HFFc6 (cell line): ENCODE measurements at regions not wholly inside any gene's neighbourhood (a gene's known extent, or its start where the extent isn't known, plus 50 kb on each side); places are given as distances from the start of the nearest gene placed in this dataset.

Experiments
- DNase-seq: peaks from one replicate; pipeline ENCODE4 v3.0.0-alpha.2; 2018
- H3K27ac Mint-ChIP-seq: 2 replicates; pipeline ENCODE4 v1.8.0; 2020; ENCODE audit warnings: mild to moderate bottlenecking, mixed read lengths
- H3K27me3 Mint-ChIP-seq: 2 replicates; pipeline ENCODE4 v1.8.0; 2021; ENCODE audit warnings: mild to moderate bottlenecking, moderate library complexity, mixed read lengths; ENCODE audit not compliant: insufficient read depth
- H3K36me3 Mint-ChIP-seq: 2 replicates; pipeline ENCODE4 v1.8.0; 2021; ENCODE audit warnings: low read depth, mixed read lengths
- H3K4me1 Mint-ChIP-seq: 2 replicates; pipeline ENCODE4 v1.8.0; 2020; ENCODE audit warnings: low read depth, mixed read lengths
- H3K4me3 Mint-ChIP-seq: 2 replicates; pipeline ENCODE4 v1.8.0; 2020; ENCODE audit warnings: mild to moderate bottlenecking, moderate library complexity, mixed read lengths
- H3K9me3 Mint-ChIP-seq: 2 replicates; pipeline ENCODE4 v1.8.0; 2020; ENCODE audit warnings: mild to moderate bottlenecking, mixed read lengths
- TF ChIP-seq, protein P1 (sequence below): fragments of 200-600 bp; sonication (generic); IDR thresholded peaks from 2 replicates; pipeline ENCODE4 v1.5.0; 2021; ENCODE audit warnings: antibody characterized with exemption, mild to moderate bottlenecking

- no peak for DNase-seq
- H3K9me3 Mint-ChIP-seq: peaks cover 17% of the 10 kb centered on the region
- no peak overlapping the region for H3K4me3 Mint-ChIP-seq
- no peak overlapping the region for H3K27ac Mint-ChIP-seq
- H3K4me1 Mint-ChIP-seq: no peaks in the 10 kb centered on the region
- no peaks in the 10 kb centered on the region; the same call in 1 of the 2 replicates for H3K36me3 Mint-ChIP-seq
- TF ChIP-seq, protein P1, sequence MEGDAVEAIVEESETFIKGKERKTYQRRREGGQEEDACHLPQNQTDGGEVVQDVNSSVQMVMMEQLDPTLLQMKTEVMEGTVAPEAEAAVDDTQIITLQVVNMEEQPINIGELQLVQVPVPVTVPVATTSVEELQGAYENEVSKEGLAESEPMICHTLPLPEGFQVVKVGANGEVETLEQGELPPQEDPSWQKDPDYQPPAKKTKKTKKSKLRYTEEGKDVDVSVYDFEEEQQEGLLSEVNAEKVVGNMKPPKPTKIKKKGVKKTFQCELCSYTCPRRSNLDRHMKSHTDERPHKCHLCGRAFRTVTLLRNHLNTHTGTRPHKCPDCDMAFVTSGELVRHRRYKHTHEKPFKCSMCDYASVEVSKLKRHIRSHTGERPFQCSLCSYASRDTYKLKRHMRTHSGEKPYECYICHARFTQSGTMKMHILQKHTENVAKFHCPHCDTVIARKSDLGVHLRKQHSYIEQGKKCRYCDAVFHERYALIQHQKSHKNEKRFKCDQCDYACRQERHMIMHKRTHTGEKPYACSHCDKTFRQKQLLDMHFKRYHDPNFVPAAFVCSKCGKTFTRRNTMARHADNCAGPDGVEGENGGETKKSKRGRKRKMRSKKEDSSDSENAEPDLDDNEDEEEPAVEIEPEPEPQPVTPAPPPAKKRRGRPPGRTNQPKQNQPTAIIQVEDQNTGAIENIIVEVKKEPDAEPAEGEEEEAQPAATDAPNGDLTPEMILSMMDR: no peak
- no peaks in the 10 kb centered on the region for H3K27me3 Mint-ChIP-seq
Measured at GRCh38 chr13:81406022-81406421, 1065.1 kb upstream of the SPRY2 start.

DNA sequence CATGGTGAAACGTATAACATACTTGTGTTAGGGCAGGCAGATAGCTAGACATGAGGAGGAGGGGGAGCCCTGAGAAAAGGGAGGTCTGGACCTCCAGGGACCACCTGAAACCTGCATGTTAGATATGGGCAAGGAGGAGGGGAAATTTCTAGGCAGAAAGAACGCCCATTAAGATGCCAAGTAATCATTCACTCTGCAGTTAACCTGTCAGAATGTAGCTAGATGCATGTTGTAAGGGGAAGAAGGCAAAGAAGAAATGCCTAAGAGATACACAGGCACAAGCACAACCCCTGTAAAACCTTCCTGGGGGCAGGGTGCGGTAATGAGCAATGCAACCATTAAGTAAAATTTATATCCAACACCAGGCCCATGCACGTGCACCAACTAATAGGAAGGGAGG, 1055.3 kb upstream of the SPRY2 start:
- Mint-ChIP-seq H3K36me3 (no peaks in the 10 kb centered on the region), H3K9me3 (peaks cover 23% of the 10 kb centered on the region), H3K27ac (no peak overlapping the region), H3K4me1 (no peaks in the 10 kb centered on the region), H3K27me3 (no peaks in the 10 kb centered on the region), H3K4me3 (no peak overlapping the region)
- TF ChIP-seq, protein P1: no peak
- DNase-seq: no peak

- no peaks in the 10 kb centered on the region for H3K4me1 Mint-ChIP-seq
- H3K9me3 Mint-ChIP-seq: peaks cover 19% of the 10 kb centered on the region
- H3K27me3 Mint-ChIP-seq: no peaks in the 10 kb centered on the region
- TF ChIP-seq, protein P1: no peak
- no peak overlapping the region for H3K4me3 Mint-ChIP-seq
- no peak for DNase-seq
- no peak overlapping the region for H3K27ac Mint-ChIP-seq
- H3K36me3 Mint-ChIP-seq: no peaks in the 10 kb centered on the region
Measured at GRCh38 chr13:81395368-81395767, 1054.4 kb upstream of the SPRY2 start.

- Mint-ChIP-seq H3K36me3 (no peaks in the 10 kb centered on the region), H3K4me3 (no peak overlapping the region)
Measured at GRCh38 chr13:81394640-81395039, 1053.7 kb upstream of the SPRY2 start.

DNA sequence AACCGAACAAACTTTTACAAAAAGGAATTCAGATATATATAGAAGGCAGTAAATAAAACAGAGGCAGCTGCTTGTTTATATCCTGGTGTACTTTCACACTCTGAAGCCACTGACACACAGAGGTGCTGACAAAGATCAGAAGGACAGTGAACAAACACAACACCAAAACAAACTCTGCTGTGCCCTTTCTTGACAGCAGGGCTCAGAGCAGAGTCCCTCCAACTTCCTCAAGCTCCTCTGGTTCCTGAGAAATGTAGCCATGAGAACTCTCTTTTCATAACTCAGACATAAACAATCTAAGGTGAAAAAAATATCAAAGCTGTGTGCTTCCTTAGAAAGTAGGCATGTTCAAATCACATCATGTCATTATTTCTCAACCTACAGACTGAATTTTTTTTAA, 1052.8 kb upstream of the SPRY2 start:
- no peak for DNase-seq
- H3K4me1 Mint-ChIP-seq: no peaks in the 10 kb centered on the region
- no peaks in the 10 kb centered on the region for H3K27me3 Mint-ChIP-seq
- H3K4me3 Mint-ChIP-seq: no peak overlapping the region
- no peak overlapping the region for H3K27ac Mint-ChIP-seq
- H3K9me3 Mint-ChIP-seq: peaks cover 26% of the 10 kb centered on the region
- H3K36me3 Mint-ChIP-seq: no peaks in the 10 kb centered on the region
- TF ChIP-seq, protein P1: no peak

More at GRCh38 chr13:81394640-81395039, 1053.7 kb upstream of the SPRY2 start:
- peaks cover 18% of the 10 kb centered on the region for H3K9me3 Mint-ChIP-seq
- H3K27me3 Mint-ChIP-seq: no peaks in the 10 kb centered on the region
- DNase-seq: no peak
- H3K27ac Mint-ChIP-seq: no peak overlapping the region
- TF ChIP-seq, protein P1: no peak
- no peaks in the 10 kb centered on the region for H3K4me1 Mint-ChIP-seq

DNA sequence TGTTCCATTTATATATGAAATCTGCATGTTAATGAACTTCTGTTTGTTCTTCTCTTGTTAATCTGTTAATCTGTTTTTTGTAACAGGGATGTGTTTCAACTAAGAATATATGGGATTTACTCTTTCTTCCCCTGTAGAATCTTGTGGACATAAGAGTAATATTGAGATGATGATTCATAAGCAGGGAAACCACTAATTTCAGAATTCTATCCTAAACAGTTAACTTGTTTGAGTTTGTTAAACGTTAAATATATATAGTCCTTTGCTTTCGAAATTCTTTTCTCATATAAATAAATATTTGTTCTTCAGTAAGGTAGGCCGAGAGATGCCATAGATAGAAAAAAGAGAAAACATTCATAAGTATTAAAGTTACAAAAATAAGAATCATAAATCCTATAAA, 1052.2 kb upstream of the SPRY2 start:
- Mint-ChIP-seq H3K9me3 (peaks cover 28% of the 10 kb centered on the region), H3K4me3 (no peak overlapping the region), H3K36me3 (no peaks in the 10 kb centered on the region), H3K4me1 (no peaks in the 10 kb centered on the region), H3K27ac (no peak overlapping the region), H3K27me3 (no peaks in the 10 kb centered on the region)
- DNase-seq: no peak
- TF ChIP-seq, protein P1: no peak
